Ishikawa (cell line): ENCODE measurements at regions not wholly inside any gene's neighbourhood (a gene's known extent, or its start where the extent isn't known, plus 50 kb on each side); places are given as distances from the start of the nearest gene placed in this dataset.

Experiments used
- CEBPB ChIP-seq: IDR thresholded peaks from 2 replicates; pipeline ENCODE4 v1.6.1; 2012
- CREB1 ChIP-seq: IDR thresholded peaks from 2 replicates; pipeline ENCODE4 v1.6.1; 2012; ENCODE audit warnings: low read depth
- EGR1 ChIP-seq: IDR thresholded peaks from 2 replicates; pipeline ENCODE4 v1.6.1; 2012
- EP300 ChIP-seq: IDR thresholded peaks from 2 replicates; pipeline ENCODE4 v1.6.1; 2012; ENCODE audit warnings: borderline replicate concordance
- RAD21 ChIP-seq: IDR thresholded peaks from 2 replicates; pipeline ENCODE4 v1.6.1; 2012; ENCODE audit warnings: low read depth
- TEAD4 ChIP-seq: IDR thresholded peaks from 2 replicates; pipeline ENCODE4 v1.6.1; 2012
- TF ChIP-seq, protein P1 (sequence below): IDR thresholded peaks from 2 replicates; pipeline ENCODE4 v1.6.1; 2012
- TF ChIP-seq, protein P2 (sequence below): IDR thresholded peaks from 2 replicates; pipeline ENCODE4 v1.6.1; 2012

DNA sequence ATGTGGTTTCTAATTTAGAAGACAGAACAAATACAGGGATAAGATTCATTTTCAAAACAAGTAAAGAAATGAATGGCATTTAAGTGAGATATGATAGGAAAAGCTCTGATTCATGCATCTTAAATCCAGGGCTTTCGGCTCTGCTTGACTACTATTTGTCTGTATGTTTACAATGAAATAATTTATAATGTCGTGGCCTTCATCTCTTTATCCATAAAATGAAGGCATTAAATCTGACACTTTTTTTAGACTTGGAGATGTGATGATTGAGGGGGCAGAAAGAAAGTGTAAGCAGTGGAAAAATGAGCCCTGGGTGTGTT, 115.7 kb upstream of the KIT start:
- no peak for TF ChIP-seq EGR1
- TF ChIP-seq TEAD4, result no peak
- no peak for TF ChIP-seq CREB1
- TF ChIP-seq RAD21, result no peak
- no peak for TF ChIP-seq EP300
- TF ChIP-seq, protein P1, sequence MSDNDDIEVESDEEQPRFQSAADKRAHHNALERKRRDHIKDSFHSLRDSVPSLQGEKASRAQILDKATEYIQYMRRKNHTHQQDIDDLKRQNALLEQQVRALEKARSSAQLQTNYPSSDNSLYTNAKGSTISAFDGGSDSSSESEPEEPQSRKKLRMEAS, result no peak
- no peak for TF ChIP-seq CEBPB
- TF ChIP-seq, protein P2, sequence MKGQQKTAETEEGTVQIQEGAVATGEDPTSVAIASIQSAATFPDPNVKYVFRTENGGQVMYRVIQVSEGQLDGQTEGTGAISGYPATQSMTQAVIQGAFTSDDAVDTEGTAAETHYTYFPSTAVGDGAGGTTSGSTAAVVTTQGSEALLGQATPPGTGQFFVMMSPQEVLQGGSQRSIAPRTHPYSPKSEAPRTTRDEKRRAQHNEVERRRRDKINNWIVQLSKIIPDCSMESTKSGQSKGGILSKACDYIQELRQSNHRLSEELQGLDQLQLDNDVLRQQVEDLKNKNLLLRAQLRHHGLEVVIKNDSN, result no peak
